GM21717 (cell line): ENCODE measurements at regions not wholly inside any gene's neighbourhood (a gene's known extent, or its start where the extent isn't known, plus 50 kb on each side); places are given as distances from the start of the nearest gene placed in this dataset.
A peak's percentile ranks its signal among the peaks of the same experiment; 100 is the strongest.

ENCODE experiments used
- ATAC-seq: cut with Tn5 transposase; IDR thresholded peaks from one replicate; pipeline ENCODE4 v1.9.1; 2021; ENCODE audit warnings: mild to moderate bottlenecking, moderate library complexity; ENCODE audit not compliant: unreplicated experiment

- ATAC-seq: no peak
Observed at GRCh38 chrX:15985937-15986336, 131.3 kb upstream of the AP1S2 start.

GRCh38 chrX:15983034-15983433 is 128.4 kb upstream of the AP1S2 start:
- no peak for ATAC-seq

- ATAC-seq: no peak
Observed at GRCh38 chrX:15977644-15978043, 123.0 kb upstream of the AP1S2 start.

- no peak for ATAC-seq
Observed at GRCh38 chrX:15976396-15976795, 121.8 kb upstream of the AP1S2 start.

GRCh38 chrX:15973946-15974345 is 119.3 kb upstream of the AP1S2 start:
- ATAC-seq: no peak

GRCh38 chrX:15973299-15973698 is 118.7 kb upstream of the AP1S2 start:
- no peak for ATAC-seq

GRCh38 chrX:15971696-15972095 is 117.1 kb upstream of the AP1S2 start:
- ATAC-seq: no peak

- ATAC-seq: no peak
Observed at GRCh38 chrX:15963858-15964257, 109.2 kb upstream of the AP1S2 start.

GRCh38 chrX:15960237-15960636 is 105.6 kb upstream of the AP1S2 start:
- no peak for ATAC-seq

- no peak for ATAC-seq
Observed at GRCh38 chrX:15956681-15957080, 102.1 kb upstream of the AP1S2 start.

- no peak for ATAC-seq
Observed at GRCh38 chrX:15953801-15954200, 99.2 kb upstream of the AP1S2 start.

GRCh38 chrX:15952212-15952611 is 97.6 kb upstream of the AP1S2 start:
- ATAC-seq: no peak

GRCh38 chrX:15948318-15948660 is 93.7 kb upstream of the AP1S2 start:
- ATAC-seq: no peak

GRCh38 chrX:15947648-15948317 is 93.2 kb upstream of the AP1S2 start:
- no peak for ATAC-seq

- no peak for ATAC-seq
Observed at GRCh38 chrX:15946783-15947580, 92.4 kb upstream of the AP1S2 start.

GRCh38 chrX:15943391-15943790 is 88.8 kb upstream of the AP1S2 start:
- ATAC-seq: no peak

GRCh38 chrX:15942307-15942706 is 87.7 kb upstream of the AP1S2 start:
- no peak for ATAC-seq

- peak; percentile 43 for ATAC-seq
Observed at GRCh38 chrX:15939737-15940136, 85.1 kb upstream of the AP1S2 start.

GRCh38 chrX:15938072-15938471 is 83.5 kb upstream of the AP1S2 start:
- ATAC-seq: no peak

- no peak for ATAC-seq
Observed at GRCh38 chrX:15931362-15931761, 76.7 kb upstream of the AP1S2 start.

- no peak for ATAC-seq
Observed at GRCh38 chrX:15930585-15930984, 76.0 kb upstream of the AP1S2 start.

- no peak for ATAC-seq
Observed at GRCh38 chrX:15929194-15929593, 74.6 kb upstream of the AP1S2 start.

- no peak for ATAC-seq
Observed at GRCh38 chrX:15926622-15927021, 72.0 kb upstream of the AP1S2 start.
